Upper lobe of left lung (tissue), 6 donors: ENCODE measurements at regions not wholly inside any gene's neighbourhood (a gene's known extent, or its start where the extent isn't known, plus 50 kb on each side); places are given as distances from the start of the nearest gene placed in this dataset.

Experiments used
- ATAC-seq, 2 donors: fragments of 200-7000 bp; cut with Tn5 transposase; one replicate each; pipeline ENCODE4 v1.9.1; 2022; ENCODE audit warnings: mild to moderate bottlenecking in 2 of 2, moderate library complexity in 2 of 2; ENCODE audit not compliant: low FRiP score in 2 of 2
- DNase-seq, 2 donors: peaks; one replicate each; pipeline ENCODE4 v3.0.0-alpha.2; 2019 to 2020
- H3K27ac ChIP-seq, 4 donors: fragments of 200-600 bp; sonication (generic); one replicate each; pipeline ENCODE4 v1.5.1; 2016 to 2019
- H3K27me3 ChIP-seq, 4 donors: fragments of 200-600 bp; sonication (generic); one replicate each; pipeline ENCODE4 v1.5.1; 2017 to 2019
- H3K36me3 ChIP-seq, 4 donors: fragments of 200-600 bp; sonication (generic); one replicate each; pipeline ENCODE4 v1.5.1; 2016 to 2019
- H3K4me1 ChIP-seq, 4 donors: fragments of 200-600 bp; sonication (generic); one replicate each; pipeline ENCODE4 v1.5.1; 2018 to 2019
- H3K4me3 ChIP-seq, 4 donors: fragments of 200-600 bp; sonication (generic); one replicate each; pipeline ENCODE4 v1.5.1; 2017 to 2019; ENCODE audit warnings: mild to moderate bottlenecking in 2 of 4, moderate library complexity in 1 of 4
- H3K9me3 ChIP-seq, 4 donors: fragments of 200-600 bp; sonication (generic); one replicate each; pipeline ENCODE4 v1.5.1; 2018 to 2019
- EP300 ChIP-seq, 4 donors: sonication (generic); formaldehyde crosslinking; IDR thresholded peaks; one replicate each; pipeline ENCODE4 v1.5.1; 2017; ENCODE audit warnings: antibody characterized with exemption in 4 of 4, control low read depth in 2 of 4
- POLR2A ChIP-seq, 4 donors: fragments of 450-650 bp; IDR thresholded peaks; one replicate each; pipeline ENCODE4 v1.5.1; 2016 to 2017; ENCODE audit warnings: antibody characterized with exemption in 4 of 4, mild to moderate bottlenecking in 2 of 4
- POLR2AphosphoS5 ChIP-seq, 2 donors: sonication (generic); formaldehyde crosslinking; IDR thresholded peaks; one replicate each; pipeline ENCODE4 v1.5.1; 2017; ENCODE audit warnings: antibody characterized with exemption in 2 of 2
- WGBS, 2 donors: methylation state at CpG; one replicate each; pipeline ENCODE4 v1.1.5; 2017 to 2018; 5-methylcytosine and 5-hydroxymethylcytosine counted together
- TF ChIP-seq, protein P1 (sequence below), 6 experiments: fragments of 450-650 bp in 4 of 6; fragments of 200-600 bp in 2 of 6; sonication (generic) in 2 of 6; IDR thresholded peaks; one replicate each; pipeline ENCODE4 v1.5.1; 2016 to 2019; ENCODE audit warnings: antibody characterized with exemption in 6 of 6
- donor health status: DM: no; HTN: no; CAD: no; lungs with moderate emphysema.
- donor health status: DM: no; HTN: yes; CAD: no; lungs with severe emphysema.

DNA sequence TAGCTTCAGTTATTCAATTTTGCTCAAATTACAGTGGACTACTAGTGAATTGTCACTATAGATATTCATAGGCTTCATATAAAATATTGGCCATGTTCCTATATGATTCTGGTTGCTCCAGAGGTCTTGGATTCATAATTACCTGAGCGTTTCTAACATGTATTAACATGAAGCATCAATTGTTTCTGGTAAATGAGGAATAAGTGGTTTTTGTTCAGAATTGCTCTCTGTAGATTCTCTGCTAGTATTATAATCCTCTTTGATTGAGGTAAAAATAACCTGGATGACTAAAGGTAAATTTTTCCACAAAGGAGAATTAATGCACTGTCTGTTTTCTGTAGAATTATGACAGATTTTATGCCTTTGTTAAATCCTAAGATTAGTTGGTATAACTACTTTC, 258.1 kb upstream of the CNTN6 start:
- no peak for TF ChIP-seq POLR2AphosphoS5 (IDR thresholded peaks at IDR 0.05)
- TF ChIP-seq, protein P1, sequence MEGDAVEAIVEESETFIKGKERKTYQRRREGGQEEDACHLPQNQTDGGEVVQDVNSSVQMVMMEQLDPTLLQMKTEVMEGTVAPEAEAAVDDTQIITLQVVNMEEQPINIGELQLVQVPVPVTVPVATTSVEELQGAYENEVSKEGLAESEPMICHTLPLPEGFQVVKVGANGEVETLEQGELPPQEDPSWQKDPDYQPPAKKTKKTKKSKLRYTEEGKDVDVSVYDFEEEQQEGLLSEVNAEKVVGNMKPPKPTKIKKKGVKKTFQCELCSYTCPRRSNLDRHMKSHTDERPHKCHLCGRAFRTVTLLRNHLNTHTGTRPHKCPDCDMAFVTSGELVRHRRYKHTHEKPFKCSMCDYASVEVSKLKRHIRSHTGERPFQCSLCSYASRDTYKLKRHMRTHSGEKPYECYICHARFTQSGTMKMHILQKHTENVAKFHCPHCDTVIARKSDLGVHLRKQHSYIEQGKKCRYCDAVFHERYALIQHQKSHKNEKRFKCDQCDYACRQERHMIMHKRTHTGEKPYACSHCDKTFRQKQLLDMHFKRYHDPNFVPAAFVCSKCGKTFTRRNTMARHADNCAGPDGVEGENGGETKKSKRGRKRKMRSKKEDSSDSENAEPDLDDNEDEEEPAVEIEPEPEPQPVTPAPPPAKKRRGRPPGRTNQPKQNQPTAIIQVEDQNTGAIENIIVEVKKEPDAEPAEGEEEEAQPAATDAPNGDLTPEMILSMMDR (IDR thresholded peaks at IDR 0.05): no peak
- TF ChIP-seq POLR2A (IDR thresholded peaks at IDR 0.05): no peak
- TF ChIP-seq EP300 (IDR thresholded peaks at IDR 0.05): no peak
- H3K4me1 ChIP-seq: no peaks in the 10 kb centered on the region
- H3K4me3 ChIP-seq: no peak overlapping the region
- WGBS, 2 donors: 78 to 83% methylated on average over 1 of the region's 1 CpG
- no peak for ATAC-seq
- H3K27me3 ChIP-seq: no peaks in the 10 kb centered on the region
- no peak overlapping the region for H3K27ac ChIP-seq
- H3K36me3 ChIP-seq: no peaks in the 10 kb centered on the region
- peaks cover 0 to 8% (median 3%) of the 10 kb centered on the region in 4 donors for H3K9me3 ChIP-seq
- DNase-seq: no peak

DNA sequence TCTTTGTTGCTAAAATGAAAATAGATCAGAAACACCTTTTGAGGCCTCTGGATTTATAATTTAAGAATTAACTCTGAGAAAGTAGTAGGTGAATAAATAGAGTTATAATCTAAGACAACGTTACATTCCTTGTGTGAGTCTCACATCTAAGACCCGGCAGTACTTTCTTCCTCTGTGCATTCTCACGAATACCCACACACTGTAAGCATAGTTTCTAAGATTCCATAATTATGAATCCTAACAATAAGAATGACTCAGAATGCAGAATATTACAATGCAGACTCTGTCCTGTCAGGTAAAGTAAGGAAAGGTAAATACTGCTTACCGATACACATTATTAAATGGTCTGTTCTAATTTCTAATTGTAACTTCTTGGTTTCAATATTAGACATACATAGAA, 257.7 kb upstream of the CNTN6 start:
- Histone ChIP-seq H3K4me3 (no peak overlapping the region), H3K4me1 (no peaks in the 10 kb centered on the region), H3K27ac (no peak overlapping the region), H3K36me3 (no peaks in the 10 kb centered on the region), H3K9me3 (peaks cover 0 to 4% (median 1%) of the 10 kb centered on the region in 4 donors), H3K27me3 (no peaks in the 10 kb centered on the region)
- DNase-seq (no peak), ATAC-seq (no peak)
- 82 to 92% methylated on average over 4 of the region's 4 CpGs for WGBS, 2 donors
- no peak for TF ChIP-seq POLR2AphosphoS5 (IDR thresholded peaks at IDR 0.05)

DNA sequence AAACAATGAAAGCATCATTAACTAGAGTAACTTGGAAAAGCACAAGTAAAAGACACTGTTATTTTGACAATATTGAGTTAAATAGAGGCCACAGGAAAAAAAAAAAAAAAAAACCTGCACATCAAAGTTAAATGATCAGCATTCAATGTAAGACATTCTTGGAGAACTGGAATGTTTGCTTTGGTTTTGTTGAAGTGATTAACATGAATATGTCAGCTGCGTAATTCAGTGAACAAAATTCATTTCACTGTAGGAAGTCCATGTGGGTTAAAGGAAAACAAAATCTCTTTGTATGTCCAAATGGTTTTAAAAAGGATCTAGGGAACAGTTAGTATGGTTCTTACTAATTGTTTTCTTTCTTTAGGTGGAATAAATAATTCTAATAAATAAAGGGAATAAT, 252.8 kb upstream of the CNTN6 start:
- H3K9me3 ChIP-seq: no peaks in the 10 kb centered on the region
- 65 to 77% methylated on average over 1 of the region's 1 CpG for WGBS, 2 donors
- DNase-seq (no peak), ATAC-seq (no peak)
- H3K4me1 ChIP-seq: no peaks in the 10 kb centered on the region
- H3K27me3 ChIP-seq: no peaks in the 10 kb centered on the region
- H3K27ac ChIP-seq: no peak overlapping the region
- H3K36me3 ChIP-seq: no peaks in the 10 kb centered on the region
- TF ChIP-seq EP300 (IDR thresholded peaks at IDR 0.05) (no peak), POLR2AphosphoS5 (IDR thresholded peaks at IDR 0.05) (no peak), POLR2A (IDR thresholded peaks at IDR 0.05) (no peak)
- TF ChIP-seq, protein P1 (IDR thresholded peaks at IDR 0.05): no peak
- no peak overlapping the region for H3K4me3 ChIP-seq

DNA sequence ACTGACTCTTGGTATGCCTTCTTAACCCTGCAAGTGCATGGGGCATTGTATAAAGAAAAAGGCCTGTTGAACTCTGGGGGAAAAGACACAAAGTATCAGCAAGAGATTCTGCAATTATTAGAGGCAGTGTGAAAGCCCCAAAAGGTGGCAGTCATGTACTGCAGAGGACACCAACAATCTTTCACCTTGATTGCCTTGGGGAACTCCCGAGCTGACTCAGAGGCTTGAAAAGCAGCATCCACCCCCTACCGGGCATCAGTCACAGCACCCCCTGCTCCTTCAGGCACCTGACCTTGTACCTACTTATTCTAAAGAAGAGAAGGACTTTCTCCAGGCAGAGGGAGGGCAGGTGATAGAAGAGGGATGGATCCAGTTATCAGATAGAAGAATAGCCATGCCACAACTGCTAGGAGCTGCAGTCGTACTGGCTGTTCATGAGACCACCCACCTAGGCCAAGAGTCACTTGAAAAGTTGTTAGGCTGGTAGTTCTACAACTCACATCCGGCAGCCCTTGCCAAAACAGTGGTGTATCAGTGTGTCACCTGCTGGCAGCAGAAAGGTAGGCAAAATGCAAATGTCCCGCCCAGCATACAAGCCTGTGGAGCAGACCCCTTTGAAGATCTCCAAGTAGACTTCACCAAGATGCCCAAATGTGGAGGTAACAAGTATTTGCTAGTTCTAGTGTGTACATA, 241.6 kb upstream of the CNTN6 start:
- TF ChIP-seq EP300 (IDR thresholded peaks at IDR 0.05) (no peak), POLR2AphosphoS5 (IDR thresholded peaks at IDR 0.05) (no peak), POLR2A (IDR thresholded peaks at IDR 0.05) (no peak)
- TF ChIP-seq, protein P1 (IDR thresholded peaks at IDR 0.05): no peak
- Histone ChIP-seq H3K4me3 (no peak overlapping the region), H3K36me3 (no peaks in the 10 kb centered on the region), H3K4me1 (no peaks in the 10 kb centered on the region), H3K27me3 (no peaks in the 10 kb centered on the region), H3K9me3 (peaks cover 0 to 5% (median 0%) of the 10 kb centered on the region in 4 donors), H3K27ac (no peak overlapping the region)
- ATAC-seq: no peak
- DNase-seq: no peak
- 54 to 69% methylated on average over 4 to 5 of the region's 5 CpGs for WGBS, 2 donors

DNA sequence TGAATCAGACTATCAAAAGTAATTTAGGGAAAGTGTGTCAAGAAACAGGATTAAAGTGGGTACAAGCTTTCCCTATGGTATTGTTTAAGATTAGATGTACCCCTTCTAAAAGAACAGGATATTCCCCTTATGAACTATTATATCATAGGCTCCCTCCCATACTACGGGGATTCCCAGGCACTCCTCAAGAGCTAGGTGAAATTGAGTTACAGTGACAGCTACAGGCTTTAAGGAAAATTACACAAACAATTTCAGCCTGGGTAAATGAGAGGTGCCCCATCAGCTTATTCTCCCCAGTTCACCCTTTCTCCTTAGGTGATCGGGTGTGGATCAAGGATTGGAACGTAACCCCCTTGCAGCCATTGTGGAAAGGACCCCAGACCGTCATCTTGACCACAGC, 240.8 kb upstream of the CNTN6 start:
- TF ChIP-seq, protein P1 (IDR thresholded peaks at IDR 0.05): no peak
- TF ChIP-seq POLR2A (IDR thresholded peaks at IDR 0.05) (no peak), POLR2AphosphoS5 (IDR thresholded peaks at IDR 0.05) (no peak), EP300 (IDR thresholded peaks at IDR 0.05) (no peak)
- Histone ChIP-seq H3K4me1 (no peaks in the 10 kb centered on the region), H3K27me3 (no peaks in the 10 kb centered on the region), H3K4me3 (no peak overlapping the region), H3K9me3 (peaks cover 0 to 5% (median 0%) of the 10 kb centered on the region in 4 donors), H3K36me3 (no peaks in the 10 kb centered on the region), H3K27ac (no peak overlapping the region)
- DNase-seq: no peak
- WGBS, 2 donors: 75 to 81% methylated on average over 4 of the region's 4 CpGs
- ATAC-seq: no peak
